Fibroblast of villous mesenchyme (primary cell): ENCODE measurements at regions not wholly inside any gene's neighbourhood (a gene's known extent, or its start where the extent isn't known, plus 50 kb on each side); places are given as distances from the start of the nearest gene placed in this dataset.
A peak's percentile ranks its signal among the peaks of the same experiment; 100 is the strongest.

Source experiments
- DNase-seq: peaks from one replicate; pipeline ENCODE4 v3.0.0-alpha.2; 2010; ENCODE audit warnings: low read depth
- H3K4me3 ChIP-seq: 2 replicates; pipeline ENCODE4 v1.5.1; 2011; ENCODE audit warnings: low read depth, mild to moderate bottlenecking, low read length
- CTCF ChIP-seq: IDR thresholded peaks from 2 replicates; pipeline ENCODE4 v1.5.1; 2012; ENCODE audit warnings: low read depth, mild to moderate bottlenecking, low read length; ENCODE audit not compliant: insufficient read depth

- peak; percentile 29 for DNase-seq
- no peak overlapping the region for H3K4me3 ChIP-seq
- no peak for TF ChIP-seq CTCF
These were observed 60.9 kb upstream of the SORBS2 start for GRCh38 chr4:185872747-185873380.

DNA sequence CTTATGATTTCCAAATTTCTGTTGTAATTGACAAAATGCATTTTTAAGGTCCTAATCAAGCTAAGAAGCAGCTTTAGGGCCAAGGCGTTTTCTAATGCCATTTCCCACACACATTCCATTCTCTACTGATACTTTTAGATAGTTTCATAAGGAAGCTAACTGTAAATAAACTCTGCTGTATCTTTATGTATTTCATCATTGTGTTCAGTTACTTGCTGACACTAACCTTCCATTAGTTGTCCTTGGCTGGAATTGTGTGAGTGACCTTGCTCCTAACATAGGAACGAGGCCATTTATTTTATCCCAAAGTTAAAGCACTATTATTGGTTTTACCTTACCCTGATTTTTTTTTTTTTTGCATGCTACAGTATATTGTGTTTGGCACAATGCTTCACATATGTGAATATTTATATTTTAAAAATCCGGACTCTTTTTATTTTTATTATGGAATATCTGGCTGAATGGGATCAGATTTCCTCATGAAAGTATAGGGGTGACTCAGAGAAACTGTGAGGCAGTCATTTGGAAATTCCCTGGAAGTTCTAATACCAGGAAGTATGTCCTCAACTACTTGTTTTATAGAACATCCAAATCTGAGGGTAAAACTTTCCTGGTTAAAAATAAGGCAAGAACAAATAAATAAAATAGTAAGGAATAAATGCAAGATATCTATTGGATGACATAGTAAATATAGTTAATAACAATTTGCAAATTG, 62.7 kb upstream of the SORBS2 start:
- H3K4me3 ChIP-seq, result no peak overlapping the region
- TF ChIP-seq CTCF, result no peak
- peak; percentile 37 for DNase-seq

- DNase-seq, result no peak
- no peak for TF ChIP-seq CTCF
- H3K4me3 ChIP-seq, result no peak overlapping the region
These were observed 63.4 kb upstream of the SORBS2 start for GRCh38 chr4:185875316-185875907.

DNA sequence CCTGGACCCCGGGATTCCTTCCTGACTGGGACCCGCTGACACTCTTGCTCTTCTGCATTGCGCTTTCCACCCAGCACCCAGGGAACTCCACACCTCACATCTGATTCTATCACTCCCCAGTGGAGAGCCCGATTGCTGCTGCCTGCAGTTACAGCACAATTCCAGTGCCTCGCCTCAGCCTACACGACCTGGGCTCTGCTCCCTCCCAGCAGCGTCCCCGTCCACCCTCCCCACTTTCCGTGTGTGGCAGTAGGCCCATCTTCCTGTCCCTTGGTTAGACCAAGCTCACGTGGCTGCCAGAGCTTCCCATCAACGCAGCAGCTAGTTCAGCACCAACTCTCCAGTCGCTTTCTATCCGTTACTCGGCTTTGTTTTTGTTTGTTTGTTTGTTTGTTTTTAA, 66.6 kb upstream of the SORBS2 start:
- no peak overlapping the region for H3K4me3 ChIP-seq
- TF ChIP-seq CTCF, result no peak
- no peak for DNase-seq

DNA sequence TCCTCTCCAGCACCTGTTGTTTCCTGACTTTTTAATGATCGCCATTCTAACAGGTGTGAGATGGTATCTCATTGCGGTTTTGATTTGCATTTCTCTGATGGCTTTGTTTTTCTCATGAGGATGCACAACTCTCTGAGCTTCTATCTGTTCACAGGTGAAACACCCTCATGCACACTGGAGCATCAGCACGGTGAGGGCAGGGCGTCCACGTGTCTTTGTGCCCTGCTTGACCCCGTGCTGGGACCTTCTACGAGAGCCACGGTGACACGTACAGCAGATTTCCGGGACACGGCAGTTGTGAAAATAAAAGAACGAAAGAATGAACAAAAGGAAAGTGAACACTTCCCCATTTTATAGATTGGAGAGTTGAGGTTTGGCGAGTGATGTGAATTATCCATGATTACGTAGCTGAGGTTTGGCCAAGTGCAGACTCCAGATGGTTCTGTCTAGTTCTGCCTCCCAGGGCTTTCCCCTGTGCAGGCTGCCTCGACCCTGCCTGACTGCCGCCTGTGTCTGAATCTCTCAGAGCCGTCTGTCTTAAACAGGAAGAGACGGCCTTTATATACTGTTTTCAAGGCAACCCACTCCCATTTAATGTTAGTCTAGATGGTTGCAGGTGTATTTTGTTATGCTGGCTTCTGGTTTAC, 67.8 kb upstream of the SORBS2 start:
- no peak for DNase-seq
- TF ChIP-seq CTCF, result no peak
- H3K4me3 ChIP-seq, result no peak overlapping the region

- H3K4me3 ChIP-seq, result no peak overlapping the region
- no peak for DNase-seq
- TF ChIP-seq CTCF, result no peak
These were observed 68.6 kb upstream of the SORBS2 start for GRCh38 chr4:185880571-185880970.
